Trophoblast cell (in vitro differentiated cells and primary cell): ENCODE measurements at regions not wholly inside any gene's neighbourhood (a gene's known extent, or its start where the extent isn't known, plus 50 kb on each side); places are given as distances from the start of the nearest gene placed in this dataset.
A peak's percentile ranks its signal among the peaks of the same experiment; 100 is the strongest.

Experiments used
- DNase-seq, 2 donors: peaks; one replicate each; pipeline ENCODE4 v3.0.0-alpha.2; 2016
- H2AFZ ChIP-seq: 2 replicates; pipeline ENCODE4 v1.6.1; 2013; ENCODE audit warnings: low read length, moderate library complexity, mild to moderate bottlenecking; ENCODE audit not compliant: insufficient read depth, poor library complexity
- H2AK5ac ChIP-seq: 2 replicates; pipeline ENCODE4 v1.6.1; 2013; ENCODE audit warnings: mild to moderate bottlenecking, low read length
- H2BK120ac ChIP-seq: 2 replicates; pipeline ENCODE4 v1.6.1; 2013; ENCODE audit warnings: low read length, mild to moderate bottlenecking, moderate library complexity; ENCODE audit not compliant: insufficient read depth, poor library complexity
- H2BK12ac ChIP-seq: 2 replicates; pipeline ENCODE4 v1.6.1; 2013; ENCODE audit warnings: mild to moderate bottlenecking, low read length, moderate library complexity
- H2BK5ac ChIP-seq: 2 replicates; pipeline ENCODE4 v1.6.1; 2013; ENCODE audit warnings: low read length, low read depth, moderate library complexity, mild to moderate bottlenecking; ENCODE audit not compliant: poor library complexity
- H3K14ac ChIP-seq: 2 replicates; pipeline ENCODE4 v1.6.1; 2013; ENCODE audit warnings: mild to moderate bottlenecking, low read length
- H3K18ac ChIP-seq: 2 replicates; pipeline ENCODE4 v1.6.1; 2013; ENCODE audit warnings: mild to moderate bottlenecking, low read length
- H3K23ac ChIP-seq: 2 replicates; pipeline ENCODE4 v1.6.1; 2013; ENCODE audit warnings: low read length
- H3K27ac ChIP-seq: 2 replicates; pipeline ENCODE4 v1.5.1; 2013; ENCODE audit warnings: low read depth, mild to moderate bottlenecking, inconsistent platforms, low read length, moderate library complexity
- H3K27me3 ChIP-seq: 2 replicates; pipeline ENCODE4 v1.6.1; 2013; ENCODE audit warnings: inconsistent platforms, mild to moderate bottlenecking, low read length, moderate library complexity; ENCODE audit not compliant: insufficient read depth
- H3K36me3 ChIP-seq, 2 experiments: 1 replicate in 1 of 2; 2 replicates in 1 of 2; pipeline ENCODE4 v1.6.1; 2013; ENCODE audit warnings: low read length in 2 of 2, mild to moderate bottlenecking in 2 of 2, moderate library complexity in 1 of 2; ENCODE audit not compliant: insufficient read depth in 2 of 2, control insufficient read depth in 1 of 2
- H3K4ac ChIP-seq: 2 replicates; pipeline ENCODE4 v1.6.1; 2013; ENCODE audit warnings: low read depth, mild to moderate bottlenecking, low read length, moderate library complexity
- H3K4me1 ChIP-seq, 2 experiments: 1 replicate in 1 of 2; 2 replicates in 1 of 2; pipeline ENCODE4 v1.6.1; 2013; ENCODE audit warnings: low read length in 2 of 2, mild to moderate bottlenecking in 2 of 2, moderate library complexity in 1 of 2; ENCODE audit not compliant: insufficient read depth in 2 of 2, control insufficient read depth in 1 of 2
- H3K4me2 ChIP-seq: 2 replicates; pipeline ENCODE4 v1.6.1; 2013; ENCODE audit warnings: inconsistent platforms, mild to moderate bottlenecking, low read length, moderate library complexity
- H3K4me3 ChIP-seq: 2 replicates; pipeline ENCODE4 v1.5.1; 2013; ENCODE audit warnings: mild to moderate bottlenecking, low read depth, low read length, inconsistent platforms
- H3K79me1 ChIP-seq: one replicate; pipeline ENCODE4 v1.6.1; 2013; ENCODE audit warnings: low read length
- H3K79me2 ChIP-seq: 2 replicates; pipeline ENCODE4 v1.6.1; 2013; ENCODE audit warnings: low read length, mild to moderate bottlenecking; ENCODE audit not compliant: control insufficient read depth, insufficient read depth, poor library complexity
- H3K9ac ChIP-seq: 2 replicates; pipeline ENCODE4 v1.6.1; 2013; ENCODE audit warnings: mild to moderate bottlenecking, low read length
- H3K9me3 ChIP-seq: 2 replicates; pipeline ENCODE4 v1.6.1; 2013; ENCODE audit warnings: low read depth, mild to moderate bottlenecking, control low read depth, inconsistent platforms, low read length; ENCODE audit not compliant: insufficient read depth
- H4K12ac ChIP-seq: 2 replicates; pipeline ENCODE4 v1.6.1; 2013; ENCODE audit warnings: low read depth, mild to moderate bottlenecking, low read length, moderate library complexity
- H4K8ac ChIP-seq: 2 replicates; pipeline ENCODE4 v1.6.1; 2013; ENCODE audit warnings: low read depth, mild to moderate bottlenecking, low read length, moderate library complexity
- H4K91ac ChIP-seq: one replicate; pipeline ENCODE4 v1.6.1; 2013; ENCODE audit warnings: low read depth, mild to moderate bottlenecking, low read length, moderate library complexity
- WGBS: extraction: QIAGEN DNeasy Blood & Tissue Kit; methylation state at CpG from one replicate; pipeline ENCODE4 v1.1.7; 2013; ENCODE audit warnings: missing lambda C conversion rate; ENCODE audit not compliant: insufficient read length, insufficient coverage; ENCODE audit errors: extremely low coverage; 5-methylcytosine and 5-hydroxymethylcytosine counted together

GRCh38 chr7:49479936-49480544 is 293.4 kb upstream of the VWC2 start:
- no peak overlapping the region for H3K4ac ChIP-seq
- no peak overlapping the region for H2BK120ac ChIP-seq

GRCh38 chr7:49481075-49481474 is 292.4 kb upstream of the VWC2 start:
- Histone ChIP-seq H3K79me1 (no peaks in the 10 kb centered on the region), H3K18ac (no peak overlapping the region), H2AFZ (no peak overlapping the region), H3K14ac (no peak overlapping the region), H3K4me2 (no peak overlapping the region), H3K4ac (no peak overlapping the region), H3K27me3 (no peaks in the 10 kb centered on the region), H4K12ac (no peak overlapping the region), H2AK5ac (no peak overlapping the region), H3K9ac (no peak overlapping the region), H3K36me3 (no peaks in the 10 kb centered on the region), H3K79me2 (no peaks in the 10 kb centered on the region), H2BK120ac (no peak overlapping the region), H3K4me3 (no peak overlapping the region), H3K27ac (no peak overlapping the region), H4K8ac (no peak overlapping the region), H3K4me1 (no peaks in the 10 kb centered on the region), H3K23ac (no peak overlapping the region), H2BK5ac (no peak overlapping the region), H2BK12ac (no peak overlapping the region), H3K9me3 (no peaks in the 10 kb centered on the region), H4K91ac (no peak overlapping the region)
- WGBS, result no CpG with 5 or more reads among the region's 1 CpG
- DNase-seq, result no peak

More at GRCh38 chr7:49479936-49480544, 293.4 kb upstream of the VWC2 start:
- H2BK12ac ChIP-seq, result no peak overlapping the region
- DNase-seq, result no peak
- H2BK5ac ChIP-seq, result no peak overlapping the region
- H2AFZ ChIP-seq, result no peak overlapping the region
- no peak overlapping the region for H3K9ac ChIP-seq
- H3K4me3 ChIP-seq, result no peak overlapping the region
- no peak overlapping the region for H3K23ac ChIP-seq
- H3K36me3 ChIP-seq, result no peaks in the 10 kb centered on the region
- H3K9me3 ChIP-seq, result no peaks in the 10 kb centered on the region
- no peak overlapping the region for H4K91ac ChIP-seq
- no peak overlapping the region for H2AK5ac ChIP-seq
- no peak overlapping the region for H3K14ac ChIP-seq
- no peak overlapping the region for H3K27ac ChIP-seq
- H3K27me3 ChIP-seq, result no peaks in the 10 kb centered on the region
- no peaks in the 10 kb centered on the region for H3K79me2 ChIP-seq
- H3K18ac ChIP-seq, result no peak overlapping the region
- H3K4me2 ChIP-seq, result no peak overlapping the region
- H3K79me1 ChIP-seq, result no peaks in the 10 kb centered on the region
- H4K8ac ChIP-seq, result no peak overlapping the region
- WGBS, result no CpG with 5 or more reads among the region's 4 CpGs
- H3K4me1 ChIP-seq, result no peaks in the 10 kb centered on the region
- no peak overlapping the region for H4K12ac ChIP-seq

DNA sequence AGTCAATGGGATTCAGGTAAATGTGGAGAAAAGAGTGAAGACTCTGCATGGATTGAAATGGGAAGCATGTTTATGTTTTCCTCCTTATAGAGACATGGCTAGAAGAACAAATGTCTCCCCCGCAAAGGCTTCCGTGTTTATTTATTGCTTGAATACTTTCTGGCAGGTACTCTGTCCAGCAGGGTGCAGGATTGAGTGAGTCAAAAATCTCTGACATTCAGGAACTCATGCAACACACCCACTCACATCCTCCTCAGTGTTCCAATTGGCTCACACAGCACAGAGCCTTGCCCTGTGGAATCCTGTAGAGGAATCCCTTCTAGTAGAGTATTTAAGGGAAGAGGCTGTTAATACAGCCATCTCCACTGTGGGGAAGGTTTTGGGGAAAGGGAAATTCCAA is 290.3 kb upstream of the VWC2 start:
- H4K91ac ChIP-seq, result no peak overlapping the region
- H3K79me1 ChIP-seq, result no peaks in the 10 kb centered on the region
- H2BK12ac ChIP-seq, result no peak overlapping the region
- peak; percentile 2 to 33 for DNase-seq
- no peaks in the 10 kb centered on the region for H3K79me2 ChIP-seq
- H3K36me3 ChIP-seq, result no peaks in the 10 kb centered on the region
- H4K12ac ChIP-seq, result no peak overlapping the region
- no peak overlapping the region for H3K4me2 ChIP-seq
- H3K9me3 ChIP-seq, result no peaks in the 10 kb centered on the region
- no peak overlapping the region for H3K18ac ChIP-seq
- H3K27me3 ChIP-seq, result no peaks in the 10 kb centered on the region
- H3K23ac ChIP-seq, result no peak overlapping the region
- H3K4me3 ChIP-seq, result no peak overlapping the region
- no peak overlapping the region for H2AK5ac ChIP-seq
- H3K9ac ChIP-seq, result no peak overlapping the region
- H4K8ac ChIP-seq, result no peak overlapping the region
- no peak overlapping the region for H3K14ac ChIP-seq
- no peak overlapping the region for H2BK120ac ChIP-seq
- no CpG with 5 or more reads among the region's 2 CpGs for WGBS
- H3K4ac ChIP-seq, result no peak overlapping the region
- no peak overlapping the region for H3K27ac ChIP-seq
- no peaks in the 10 kb centered on the region for H3K4me1 ChIP-seq
- no peak overlapping the region for H2AFZ ChIP-seq
- no peak overlapping the region for H2BK5ac ChIP-seq

- Histone ChIP-seq H3K9ac (no peak overlapping the region), H4K8ac (no peak overlapping the region), H3K14ac (no peak overlapping the region), H2BK120ac (no peak overlapping the region), H3K27ac (no peak overlapping the region), H3K4me1 (no peaks in the 10 kb centered on the region), H2BK5ac (no peak overlapping the region), H2BK12ac (no peak overlapping the region), H3K23ac (no peak overlapping the region), H3K4me3 (no peak overlapping the region), H3K18ac (no peak overlapping the region), H3K4me2 (no peak overlapping the region), H2AFZ (no peak overlapping the region), H2AK5ac (no peak overlapping the region), H4K12ac (no peak overlapping the region), H3K4ac (no peak overlapping the region), H3K9me3 (no peaks in the 10 kb centered on the region), H3K79me2 (no peaks in the 10 kb centered on the region), H3K36me3 (no peaks in the 10 kb centered on the region), H4K91ac (no peak overlapping the region), H3K79me1 (no peaks in the 10 kb centered on the region), H3K27me3 (no peaks in the 10 kb centered on the region)
- WGBS, result no CpG with 5 or more reads among the region's 5 CpGs
- DNase-seq, result peak; percentile 0 to 8
Measured at GRCh38 chr7:49486974-49487829, 286.2 kb upstream of the VWC2 start.
